MM.1S (cell line): ENCODE measurements at regions not wholly inside any gene's neighbourhood (a gene's known extent, or its start where the extent isn't known, plus 50 kb on each side); places are given as distances from the start of the nearest gene placed in this dataset.

Source experiments
- DNase-seq: peaks from one replicate; pipeline ENCODE4 v3.0.0-alpha.2; 2015
- H2AFZ ChIP-seq: fragments of 300-600 bp; sonication (generic); 2 replicates; pipeline ENCODE4 v1.6.0; 2016; ENCODE audit warnings: antibody characterized with exemption, low read length
- H3F3A ChIP-seq: fragments of 300-600 bp; sonication (generic); 2 replicates; pipeline ENCODE4 v1.6.1; 2016; ENCODE audit warnings: mild to moderate bottlenecking, antibody characterized with exemption, low read length, moderate library complexity, mixed read lengths; ENCODE audit not compliant: insufficient read depth
- H3K27ac ChIP-seq: fragments of 300-600 bp; sonication (generic); 2 replicates; pipeline ENCODE4 v1.5.1; 2016; ENCODE audit warnings: mild to moderate bottlenecking, low read length
- H3K27me3 ChIP-seq: fragments of 300-600 bp; sonication (generic); replicated peaks from 2 replicates; pipeline ENCODE4 v1.6.0; 2016; ENCODE audit warnings: low read length; ENCODE audit not compliant: insufficient read depth
- H3K36me3 ChIP-seq: fragments of 300-600 bp; sonication (generic); replicated peaks from 2 replicates; pipeline ENCODE4 v1.6.1; 2016; ENCODE audit warnings: mild to moderate bottlenecking, low read length, mixed read lengths; ENCODE audit not compliant: insufficient read depth
- H3K4me1 ChIP-seq: fragments of 300-600 bp; sonication (generic); 2 replicates; pipeline ENCODE4 v1.6.1; 2016; ENCODE audit warnings: low read length, mixed read lengths
- H3K4me2 ChIP-seq: fragments of 300-600 bp; sonication (generic); 2 replicates; pipeline ENCODE4 v1.6.0; 2016; ENCODE audit warnings: low read depth, low read length
- H3K4me3 ChIP-seq: fragments of 300-600 bp; sonication (generic); 2 replicates; pipeline ENCODE4 v1.5.1; 2016; ENCODE audit warnings: low read length, mixed read lengths
- H3K79me2 ChIP-seq: fragments of 300-600 bp; sonication (generic); 2 replicates; pipeline ENCODE4 v1.6.1; 2016; ENCODE audit warnings: mixed run types, low read length, mixed read lengths
- H3K9ac ChIP-seq: fragments of 300-600 bp; sonication (generic); 2 replicates; pipeline ENCODE4 v1.6.1; 2016; ENCODE audit warnings: low read length, mixed read lengths
- H3K9me2 ChIP-seq: fragments of 300-600 bp; sonication (generic); replicated peaks from 2 replicates; pipeline ENCODE4 v1.6.1; 2016; ENCODE audit warnings: mild to moderate bottlenecking, low read length, mixed read lengths; ENCODE audit not compliant: insufficient read depth
- H3K9me3 ChIP-seq: fragments of 300-600 bp; sonication (generic); replicated peaks from 2 replicates; pipeline ENCODE4 v1.6.1; 2016; ENCODE audit warnings: mild to moderate bottlenecking, low read length, mixed read lengths; ENCODE audit not compliant: insufficient read depth
- H4K20me1 ChIP-seq: fragments of 300-600 bp; sonication (generic); 2 replicates; pipeline ENCODE4 v1.6.1; 2016; ENCODE audit warnings: mild to moderate bottlenecking, low read length, moderate library complexity, mixed read lengths; ENCODE audit not compliant: insufficient read depth
- EZH2 ChIP-seq: fragments of 300-600 bp; sonication (generic); optimal IDR thresholded peaks from 2 replicates; pipeline ENCODE3; 2017; ENCODE audit warnings: low read depth, mild to moderate bottlenecking, antibody characterized with exemption, low read length, mixed read lengths
- EZH2phosphoT487 ChIP-seq: fragments of 300-600 bp; sonication (generic); IDR thresholded peaks from 2 replicates; pipeline ENCODE4 v1.6.1; 2018; ENCODE audit warnings: antibody characterized with exemption, low read length
- TF ChIP-seq, protein P1 (sequence below): fragments of 300-600 bp; sonication (generic); IDR thresholded peaks from 2 replicates; pipeline ENCODE4 v1.5.1; 2016; ENCODE audit warnings: antibody characterized with exemption, low read length, mixed read lengths

DNA sequence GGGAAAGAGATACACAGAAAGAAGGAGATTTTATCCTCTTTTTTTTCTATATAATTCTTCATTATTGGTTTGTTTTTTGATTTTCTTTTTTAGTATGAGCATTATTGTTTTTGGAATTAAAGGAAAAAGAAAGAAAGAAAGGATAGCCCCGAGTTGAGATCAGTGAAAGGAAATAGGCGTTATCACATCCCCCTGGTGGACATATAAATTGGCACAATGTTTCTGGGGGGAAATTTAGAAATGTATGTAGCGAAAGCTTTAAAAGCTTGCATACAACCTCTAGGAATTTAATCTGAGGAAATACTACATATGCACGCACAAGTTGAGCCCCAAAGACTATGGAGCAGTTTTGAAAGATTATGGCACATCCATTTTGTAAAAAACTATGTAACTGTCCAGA is 226.3 kb upstream of the LDB2 start:
- H3K4me2 ChIP-seq, result no peak overlapping the region
- H3K9me3 ChIP-seq, result no peaks in the 10 kb centered on the region
- TF ChIP-seq, protein P1, sequence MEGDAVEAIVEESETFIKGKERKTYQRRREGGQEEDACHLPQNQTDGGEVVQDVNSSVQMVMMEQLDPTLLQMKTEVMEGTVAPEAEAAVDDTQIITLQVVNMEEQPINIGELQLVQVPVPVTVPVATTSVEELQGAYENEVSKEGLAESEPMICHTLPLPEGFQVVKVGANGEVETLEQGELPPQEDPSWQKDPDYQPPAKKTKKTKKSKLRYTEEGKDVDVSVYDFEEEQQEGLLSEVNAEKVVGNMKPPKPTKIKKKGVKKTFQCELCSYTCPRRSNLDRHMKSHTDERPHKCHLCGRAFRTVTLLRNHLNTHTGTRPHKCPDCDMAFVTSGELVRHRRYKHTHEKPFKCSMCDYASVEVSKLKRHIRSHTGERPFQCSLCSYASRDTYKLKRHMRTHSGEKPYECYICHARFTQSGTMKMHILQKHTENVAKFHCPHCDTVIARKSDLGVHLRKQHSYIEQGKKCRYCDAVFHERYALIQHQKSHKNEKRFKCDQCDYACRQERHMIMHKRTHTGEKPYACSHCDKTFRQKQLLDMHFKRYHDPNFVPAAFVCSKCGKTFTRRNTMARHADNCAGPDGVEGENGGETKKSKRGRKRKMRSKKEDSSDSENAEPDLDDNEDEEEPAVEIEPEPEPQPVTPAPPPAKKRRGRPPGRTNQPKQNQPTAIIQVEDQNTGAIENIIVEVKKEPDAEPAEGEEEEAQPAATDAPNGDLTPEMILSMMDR, result no peak
- TF ChIP-seq EZH2phosphoT487 (no peak), EZH2 (no peak)
- H4K20me1 ChIP-seq, result no peaks in the 10 kb centered on the region
- no peaks in the 10 kb centered on the region for H3F3A ChIP-seq
- H3K4me3 ChIP-seq, result no peak overlapping the region
- no peak overlapping the region for H3K27ac ChIP-seq
- no peak overlapping the region for H2AFZ ChIP-seq
- no peaks in the 10 kb centered on the region for H3K27me3 ChIP-seq
- no peaks in the 10 kb centered on the region for H3K9me2 ChIP-seq
- H3K36me3 ChIP-seq, result no peaks in the 10 kb centered on the region
- H3K9ac ChIP-seq, result no peak overlapping the region
- H3K79me2 ChIP-seq, result no peaks in the 10 kb centered on the region
- H3K4me1 ChIP-seq, result no peaks in the 10 kb centered on the region
- DNase-seq, result no peak

GRCh38 chr4:17120761-17121160 is 222.3 kb upstream of the LDB2 start:
- no peaks in the 10 kb centered on the region for H3K4me1 ChIP-seq
- no peaks in the 10 kb centered on the region for H3K9me2 ChIP-seq
- no peaks in the 10 kb centered on the region for H3K27me3 ChIP-seq
- H3K4me3 ChIP-seq, result no peak overlapping the region
- TF ChIP-seq EZH2phosphoT487, result no peak
- TF ChIP-seq, protein P1, result no peak
- no peak for TF ChIP-seq EZH2
- H3K9me3 ChIP-seq, result no peaks in the 10 kb centered on the region
- no peaks in the 10 kb centered on the region for H4K20me1 ChIP-seq
- H3K27ac ChIP-seq, result no peak overlapping the region
- no peak for DNase-seq
- H2AFZ ChIP-seq, result no peak overlapping the region
- no peak overlapping the region for H3K9ac ChIP-seq
- H3F3A ChIP-seq, result no peaks in the 10 kb centered on the region
- no peaks in the 10 kb centered on the region for H3K36me3 ChIP-seq
- no peak overlapping the region for H3K4me2 ChIP-seq
- H3K79me2 ChIP-seq, result no peaks in the 10 kb centered on the region

- no peaks in the 10 kb centered on the region for H3K9me2 ChIP-seq
- no peaks in the 10 kb centered on the region for H3K36me3 ChIP-seq
- DNase-seq, result no peak
- TF ChIP-seq EZH2, result no peak
- TF ChIP-seq EZH2phosphoT487, result no peak
- TF ChIP-seq, protein P1, result no peak
- no peak overlapping the region for H2AFZ ChIP-seq
- no peak overlapping the region for H3K4me2 ChIP-seq
- H3K9ac ChIP-seq, result no peak overlapping the region
- no peaks in the 10 kb centered on the region for H3K9me3 ChIP-seq
- no peaks in the 10 kb centered on the region for H3K27me3 ChIP-seq
- H3K27ac ChIP-seq, result no peak overlapping the region
- no peak overlapping the region for H3K4me3 ChIP-seq
- H4K20me1 ChIP-seq, result no peaks in the 10 kb centered on the region
- no peaks in the 10 kb centered on the region for H3K4me1 ChIP-seq
- no peaks in the 10 kb centered on the region for H3K79me2 ChIP-seq
- no peaks in the 10 kb centered on the region for H3F3A ChIP-seq
These were observed 219.3 kb upstream of the LDB2 start for GRCh38 chr4:17117746-17118145.

GRCh38 chr4:17115583-17115982 is 217.1 kb upstream of the LDB2 start:
- no peak overlapping the region for H3K9ac ChIP-seq
- no peak overlapping the region for H2AFZ ChIP-seq
- H3K27ac ChIP-seq, result no peak overlapping the region
- H3K4me1 ChIP-seq, result no peaks in the 10 kb centered on the region
- H3K36me3 ChIP-seq, result no peaks in the 10 kb centered on the region
- no peak overlapping the region for H3K4me3 ChIP-seq
- H3K9me3 ChIP-seq, result no peaks in the 10 kb centered on the region
- H3K79me2 ChIP-seq, result no peaks in the 10 kb centered on the region
- H3F3A ChIP-seq, result no peaks in the 10 kb centered on the region
- H3K27me3 ChIP-seq, result no peaks in the 10 kb centered on the region
- H3K4me2 ChIP-seq, result no peak overlapping the region
- no peak for TF ChIP-seq EZH2
- TF ChIP-seq, protein P1, result no peak
- TF ChIP-seq EZH2phosphoT487, result no peak
- H3K9me2 ChIP-seq, result no peaks in the 10 kb centered on the region
- no peaks in the 10 kb centered on the region for H4K20me1 ChIP-seq
- no peak for DNase-seq
